Anterior cingulate cortex (tissue), 58 donors: ENCODE measurements at regions not wholly inside any gene's neighbourhood (a gene's known extent, or its start where the extent isn't known, plus 50 kb on each side); places are given as distances from the start of the nearest gene placed in this dataset.
"Not testable (repeated sequence)": the region's sequence is repeated elsewhere in the genome, so short reads cannot be mapped to it uniquely, and the experiment has no call there.

ENCODE experiments used
- DNase-seq, 58 donors: peaks; one replicate each; lab custom pipeline; 2025; lab: John Stamatoyannopoulos, UW

- DNase-seq = no peak
Measured at GRCh38 chr4:133389029-133389428, 239.9 kb downstream of the PCDH10 start.

DNA sequence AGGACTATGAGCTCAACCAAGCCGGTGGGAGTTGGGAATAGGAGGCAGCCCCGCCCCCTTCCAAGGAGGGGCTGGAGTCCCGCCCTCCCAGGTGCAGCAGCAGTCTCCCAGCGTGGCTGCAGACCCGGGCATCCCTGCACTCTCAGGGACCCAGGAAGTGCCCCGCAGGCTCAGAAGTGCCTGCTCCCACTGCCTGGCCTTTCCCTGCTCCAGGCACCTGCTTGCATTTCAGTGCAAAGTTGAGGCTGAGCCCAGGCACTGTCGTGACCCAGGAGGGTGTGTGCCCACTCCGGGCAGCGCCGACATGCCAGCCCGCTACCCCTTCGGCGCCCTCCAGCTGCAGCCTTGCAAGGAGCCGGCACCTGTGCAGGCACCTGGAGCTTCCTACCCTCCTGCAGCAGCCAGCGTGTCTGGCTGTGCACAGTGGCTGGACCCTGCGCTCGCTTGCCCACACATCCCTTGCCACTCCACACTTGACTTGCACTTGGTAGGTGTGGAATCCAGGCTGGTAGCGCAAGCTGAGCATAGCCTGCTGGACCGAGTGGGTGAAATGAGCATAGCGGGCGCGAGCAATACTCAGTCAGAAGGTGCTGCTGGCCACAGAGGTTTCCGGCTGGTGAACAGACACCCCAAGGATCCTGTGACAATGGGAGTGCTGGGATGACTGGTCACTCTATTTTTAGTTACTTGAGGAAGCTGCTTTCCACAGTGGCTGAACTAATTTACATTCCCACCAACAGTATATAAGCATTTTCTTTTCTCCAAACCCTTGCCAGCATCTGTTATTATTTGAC is 236.3 kb downstream of the PCDH10 start:
- no peak for DNase-seq

DNA sequence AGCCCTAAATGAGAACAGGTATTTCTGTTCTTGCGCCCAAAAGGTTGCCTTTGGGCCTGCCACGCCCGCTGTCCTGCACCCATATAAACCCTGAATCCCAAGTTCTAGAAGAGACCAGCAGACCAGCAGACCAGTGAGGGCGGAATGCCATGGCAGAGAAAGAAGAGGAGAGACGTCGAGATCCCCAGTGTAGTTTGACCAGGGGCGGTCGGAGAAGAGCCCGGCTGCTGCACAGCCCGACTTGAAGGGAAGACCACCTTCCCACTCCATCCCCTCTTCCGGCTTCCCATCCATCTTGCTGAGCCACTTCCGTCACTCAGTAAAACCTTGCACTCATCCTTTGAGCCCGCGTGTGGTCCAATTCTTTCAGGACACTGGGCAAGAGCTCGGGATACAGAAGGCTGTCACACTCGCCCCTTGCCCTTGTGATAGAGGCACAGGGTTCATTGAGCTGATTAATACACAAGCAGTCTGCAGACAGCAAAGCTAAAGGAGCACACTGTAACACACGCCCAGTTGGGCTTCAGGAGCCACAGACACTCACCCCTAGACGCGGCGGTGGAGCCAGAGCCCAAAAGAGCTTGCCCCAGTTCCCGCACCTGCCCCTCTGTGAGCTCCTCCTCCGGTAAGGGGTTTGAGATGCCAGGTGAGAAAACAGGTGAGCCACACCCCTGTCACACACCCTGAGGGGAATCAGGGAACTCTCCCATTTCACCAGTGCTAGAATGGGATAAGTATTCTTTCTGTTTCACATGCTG is 230.8 kb downstream of the PCDH10 start:
- no peak for DNase-seq

GRCh38 chr4:133377286-133377685 is 228.2 kb downstream of the PCDH10 start:
- no peak for DNase-seq

DNA sequence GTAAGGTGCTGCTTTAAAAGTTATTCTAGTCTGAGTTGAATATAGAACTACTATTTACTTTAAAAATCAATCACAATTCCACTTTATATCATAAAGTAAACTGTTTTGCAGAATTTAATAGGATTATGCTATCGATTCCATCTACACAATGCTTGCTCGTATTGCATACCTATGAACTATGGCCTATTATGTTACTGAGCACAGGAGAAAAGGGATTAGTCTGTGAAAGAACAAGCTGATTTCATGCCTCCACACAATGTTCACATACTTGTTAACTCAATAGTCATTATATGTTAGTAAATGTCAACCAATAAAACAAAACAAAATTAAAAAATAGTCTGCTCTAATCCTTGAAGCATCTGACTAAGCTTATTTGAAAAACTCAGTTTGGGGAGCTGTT is 223.6 kb downstream of the PCDH10 start:
- DNase-seq = no peak

DNA sequence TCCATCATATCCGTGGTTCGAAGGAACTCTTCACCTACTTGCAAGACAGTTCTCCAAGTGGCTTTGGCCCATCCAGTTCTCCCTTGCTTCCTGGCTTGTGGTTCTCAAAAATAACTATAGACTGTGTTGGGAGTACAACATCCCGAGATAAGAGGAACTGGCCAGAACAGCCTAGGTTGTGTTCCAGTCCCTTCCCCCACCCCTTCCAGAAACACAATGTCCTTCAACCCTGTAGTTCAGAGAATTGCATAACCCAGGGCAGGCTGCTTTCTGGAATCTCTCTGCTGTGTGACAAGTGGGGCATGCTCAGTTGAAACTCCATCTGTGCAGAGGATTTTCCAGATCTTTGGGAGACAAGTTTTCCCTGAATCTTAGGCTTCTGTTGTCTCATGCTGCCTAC is 206.5 kb downstream of the PCDH10 start:
- no peak for DNase-seq

DNA sequence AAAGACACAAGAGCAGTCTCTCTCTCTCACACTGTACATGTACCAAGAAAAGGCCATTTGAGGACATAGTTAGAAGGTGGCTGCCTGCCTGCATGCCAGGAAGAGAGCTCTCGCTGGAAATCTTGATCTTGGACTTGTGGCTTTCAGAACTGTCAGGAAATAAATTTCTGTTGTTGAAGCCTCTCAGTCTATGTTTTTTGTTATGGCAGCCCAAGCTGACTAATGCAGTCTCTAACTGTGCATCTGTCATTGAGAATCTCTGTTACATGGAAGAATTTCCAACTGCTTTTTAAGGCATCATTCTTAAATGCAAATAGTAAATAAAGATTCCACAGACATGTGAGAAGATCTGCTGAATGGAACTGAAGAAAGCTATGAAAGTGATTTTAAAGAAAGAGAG is 198.3 kb downstream of the PCDH10 start:
- no peak for DNase-seq

- DNase-seq = no peak
Measured at GRCh38 chr4:133324491-133324890, 175.4 kb downstream of the PCDH10 start.

- DNase-seq = no peak
Measured at GRCh38 chr4:133323670-133324069, 174.6 kb downstream of the PCDH10 start.

GRCh38 chr4:133320576-133321170 is 171.6 kb downstream of the PCDH10 start:
- DNase-seq = peak in 4 of 58 donors; percentile 0 to 17 (median 4)

DNA sequence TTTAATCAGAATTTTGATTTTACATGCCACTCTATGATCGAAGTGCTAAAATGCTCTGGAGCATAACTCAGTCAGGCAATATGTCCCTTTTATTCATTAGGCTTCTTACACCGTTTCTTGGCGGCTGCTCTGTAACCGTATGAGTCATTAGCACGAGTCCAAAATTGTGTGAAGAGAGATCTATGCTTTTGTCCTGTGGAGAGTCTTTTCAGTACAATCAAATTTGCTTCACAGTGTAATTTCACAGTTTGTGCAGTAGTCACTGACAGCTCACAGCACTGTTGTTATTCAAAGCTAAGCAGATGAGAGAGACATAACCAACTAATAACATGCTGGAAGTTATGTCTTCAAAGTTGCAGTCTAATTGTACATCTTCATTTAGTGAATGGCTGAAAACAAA is 167.8 kb downstream of the PCDH10 start:
- DNase-seq = peak in 4 of 58 donors; percentile 0 to 19 (median 7)

- no peak for DNase-seq
Measured at GRCh38 chr4:133314991-133315390, 165.9 kb downstream of the PCDH10 start.

DNA sequence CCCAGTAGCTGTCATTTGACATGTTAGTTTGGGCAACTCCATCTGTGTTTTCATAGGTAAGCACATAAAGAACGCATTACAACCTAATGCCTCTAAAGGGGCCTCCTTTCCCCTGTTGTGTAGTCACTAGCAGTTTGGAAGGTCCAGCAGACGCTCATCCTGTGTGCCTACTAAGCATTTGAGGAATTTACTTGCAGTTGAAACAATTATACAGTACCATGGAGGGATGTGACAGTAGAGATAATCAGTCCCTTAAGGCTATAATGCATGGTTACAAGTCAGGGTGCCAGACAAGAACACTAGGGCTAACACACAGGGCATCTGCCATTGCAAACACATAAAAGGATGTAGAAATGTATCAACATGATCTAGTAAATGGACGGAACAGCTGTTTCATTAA is 138.3 kb downstream of the PCDH10 start:
- DNase-seq = no peak

GRCh38 chr4:133278591-133278990 is 129.5 kb downstream of the PCDH10 start:
- no peak for DNase-seq

DNA sequence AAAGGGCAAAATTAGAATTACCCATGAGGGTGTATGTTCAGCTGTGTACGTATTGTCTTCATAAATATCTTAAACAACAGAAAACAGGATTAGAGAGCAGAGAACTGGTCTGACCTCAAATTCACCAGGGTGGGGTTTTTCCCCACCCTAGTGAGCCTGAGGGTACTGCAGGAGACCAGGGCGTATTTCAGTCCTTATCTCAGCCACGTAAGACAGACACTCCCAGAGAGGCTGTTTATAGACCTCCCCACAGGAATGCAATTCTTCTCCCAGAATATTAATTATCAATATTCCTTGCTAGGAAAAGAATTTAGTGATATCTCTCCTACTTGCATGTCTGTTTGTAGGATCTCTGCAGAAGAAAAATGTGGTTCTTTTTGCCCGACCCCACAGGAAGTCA is 128.8 kb downstream of the PCDH10 start:
- DNase-seq = not testable (repeated sequence)

DNA sequence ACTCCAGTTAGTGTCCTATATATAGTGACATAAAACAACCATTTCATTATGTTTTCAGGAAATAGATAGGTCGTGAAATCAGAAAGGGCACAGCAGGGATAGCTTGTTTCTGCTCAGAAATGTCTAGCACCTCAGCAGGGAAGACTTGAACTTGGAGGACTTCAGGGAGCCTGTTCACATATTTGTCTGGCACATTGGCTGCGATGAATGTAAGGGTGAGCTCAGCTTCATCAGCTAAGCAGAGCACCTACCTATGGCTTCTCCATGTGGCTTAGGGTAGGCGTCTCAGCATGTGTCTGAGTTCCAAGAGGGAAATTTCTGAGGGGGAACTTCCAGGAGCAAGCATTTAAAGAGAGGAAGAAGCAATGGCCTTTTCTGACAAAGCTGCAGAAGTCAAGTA is 126.2 kb downstream of the PCDH10 start:
- no peak for DNase-seq

- DNase-seq = no peak
Measured at GRCh38 chr4:133273401-133273800, 124.3 kb downstream of the PCDH10 start.

DNA sequence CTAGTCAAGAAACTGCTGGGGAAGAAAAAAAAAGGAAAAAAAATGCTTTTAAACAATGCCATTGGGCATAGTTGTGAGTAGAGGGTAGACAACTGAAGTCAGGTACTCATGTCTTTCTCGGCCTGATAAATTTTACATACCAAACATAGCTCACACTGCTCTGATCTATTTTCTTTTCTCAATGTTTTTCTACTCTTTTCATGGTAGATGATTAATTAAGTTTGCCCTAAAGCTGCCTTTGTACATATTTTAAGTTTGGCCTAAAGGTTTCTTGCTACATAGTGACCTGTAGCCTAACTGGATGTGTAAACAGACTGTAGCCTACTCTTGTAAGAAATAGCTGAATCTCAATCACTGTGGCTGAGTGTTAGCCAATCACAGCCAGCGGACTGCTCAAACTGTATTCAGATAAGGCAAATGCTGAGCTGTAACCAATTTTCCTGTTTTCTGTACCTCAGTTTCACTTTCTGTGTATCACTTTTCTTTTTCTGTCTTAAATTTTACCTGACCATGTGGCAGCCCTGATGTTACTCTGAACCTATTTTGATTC is 121.0 kb downstream of the PCDH10 start:
- peak in 1 of 58 donors; percentile 0 for DNase-seq

DNA sequence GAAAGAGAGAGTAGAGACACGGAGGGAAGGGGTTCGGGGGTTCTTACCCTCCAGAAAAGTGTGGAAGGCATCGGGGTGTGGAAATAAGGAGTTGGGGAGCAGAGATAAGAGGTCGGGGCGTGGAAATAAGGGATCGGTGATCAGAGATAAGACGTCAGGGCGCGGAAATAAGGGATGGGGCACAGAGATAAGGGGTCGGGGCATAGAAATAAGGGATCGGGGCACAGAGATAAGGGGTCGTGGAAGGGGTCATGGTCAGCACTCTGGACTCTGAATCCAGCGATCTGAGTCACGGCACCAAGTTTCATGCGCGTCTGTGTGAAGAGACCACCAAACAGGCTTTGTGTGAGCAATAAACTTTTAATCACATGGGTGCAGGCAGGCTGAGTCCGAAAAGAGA is 119.1 kb downstream of the PCDH10 start:
- no peak for DNase-seq

GRCh38 chr4:133267506-133267905 is 118.4 kb downstream of the PCDH10 start:
- DNase-seq = not testable (repeated sequence)

GRCh38 chr4:133266966-133267365 is 117.9 kb downstream of the PCDH10 start:
- DNase-seq = not testable (repeated sequence)
